ENCODE measurements at regions not wholly inside any gene's neighbourhood (a gene's known extent, or its start where the extent isn't known, plus 50 kb on each side); places are given as distances from the start of the nearest gene placed in this dataset.
"Not testable (repeated sequence)": the region's sequence is repeated elsewhere in the genome, so short reads cannot be mapped to it uniquely, and the experiment has no call there.

GRCh38 chr3:166446291-166446690, 609.1 kb upstream of the BCHE start:
- no peak for DNase-seq (ENCODE audit: low spot score)

- DNase-seq (ENCODE audit: low spot score), result no peak
Observed at GRCh38 chr3:166445865-166446264, 608.6 kb upstream of the BCHE start.

GRCh38 chr3:166444756-166445155, 607.5 kb upstream of the BCHE start:
- no peak for DNase-seq (ENCODE audit: low spot score)

- no peak for DNase-seq (ENCODE audit: low spot score)
Observed at GRCh38 chr3:166444336-166444735, 607.1 kb upstream of the BCHE start.

GRCh38 chr3:166435469-166436057, 598.3 kb upstream of the BCHE start:
- DNase-seq (ENCODE audit: low spot score), result no peak

GRCh38 chr3:166433060-166433459, 595.8 kb upstream of the BCHE start:
- no peak for DNase-seq (ENCODE audit: low spot score)

GRCh38 chr3:166425900-166426611, 588.8 kb upstream of the BCHE start:
- no peak for DNase-seq (ENCODE audit: low spot score)

GRCh38 chr3:166425021-166425420, 587.8 kb upstream of the BCHE start:
- DNase-seq (ENCODE audit: low spot score), result no peak

GRCh38 chr3:166423824-166424513, 586.7 kb upstream of the BCHE start:
- DNase-seq (ENCODE audit: low spot score), result not testable (repeated sequence)

GRCh38 chr3:166422556-166422955, 585.3 kb upstream of the BCHE start:
- DNase-seq (ENCODE audit: low spot score), result no peak

GRCh38 chr3:166420071-166420470, 582.8 kb upstream of the BCHE start:
- DNase-seq (ENCODE audit: low spot score), result no peak

GRCh38 chr3:166405896-166406295, 568.7 kb upstream of the BCHE start:
- DNase-seq (ENCODE audit: low spot score), result no peak

GRCh38 chr3:166405465-166405864, 568.2 kb upstream of the BCHE start:
- no peak for DNase-seq (ENCODE audit: low spot score)

- no peak for DNase-seq (ENCODE audit: low spot score)
Observed at GRCh38 chr3:166390303-166390702, 553.1 kb upstream of the BCHE start.

- no peak for DNase-seq (ENCODE audit: low spot score)
Observed at GRCh38 chr3:166388321-166388720, 551.1 kb upstream of the BCHE start.

GRCh38 chr3:166372571-166373106, 535.4 kb upstream of the BCHE start:
- no peak for DNase-seq (ENCODE audit: low spot score)

- no peak for DNase-seq (ENCODE audit: low spot score)
Observed at GRCh38 chr3:166367947-166368533, 530.8 kb upstream of the BCHE start.

GRCh38 chr3:166362698-166363097, 525.5 kb upstream of the BCHE start:
- DNase-seq (ENCODE audit: low spot score), result no peak

- DNase-seq (ENCODE audit: low spot score), result no peak
Observed at GRCh38 chr3:166360720-166361119, 523.5 kb upstream of the BCHE start.

- no peak for DNase-seq (ENCODE audit: low spot score)
Observed at GRCh38 chr3:166351461-166351860, 514.2 kb upstream of the BCHE start.

- no peak for DNase-seq (ENCODE audit: low spot score)
Observed at GRCh38 chr3:166340604-166341266, 503.5 kb upstream of the BCHE start.

GRCh38 chr3:166324401-166324800, 487.2 kb upstream of the BCHE start:
- no peak for DNase-seq (ENCODE audit: low spot score)
